ENCODE measurements at regions not wholly inside any gene's neighbourhood (a gene's known extent, or its start where the extent isn't known, plus 50 kb on each side); places are given as distances from the start of the nearest gene placed in this dataset.

DNA sequence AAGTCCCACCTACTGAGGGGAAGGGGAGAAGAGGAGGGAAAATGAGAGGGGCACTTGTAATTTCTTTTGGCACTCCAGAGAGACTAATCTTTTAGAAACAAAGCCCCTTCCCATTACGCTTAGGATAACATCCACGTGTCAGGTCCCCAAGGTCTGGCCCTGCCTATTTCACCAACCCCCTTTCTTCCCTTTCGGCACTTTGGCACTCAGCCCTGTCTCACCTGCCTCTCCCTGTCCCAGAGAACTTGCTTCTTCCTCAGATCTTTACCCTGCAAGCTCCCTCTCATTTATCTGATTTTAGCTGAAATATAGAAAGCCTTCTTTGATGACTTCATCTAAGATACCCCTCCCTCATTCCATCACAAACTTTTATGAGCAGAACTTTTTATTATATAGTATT, 55.5 kb downstream of the RASSF10 start:
- Histone ChIP-seq H2BK20ac (ENCODE audit: low read depth, low read length) (no peak overlapping the region), H3K4me2 (ENCODE audit: low read depth, low read length) (no peak overlapping the region), H3K18ac (ENCODE audit: low read depth, low read length) (no peak overlapping the region), H2BK120ac (ENCODE audit: low read depth, low read length) (no peak overlapping the region), H2AFZ (replicated peaks; ENCODE audit: low read length, poor library complexity) (no peak overlapping the region), H2AK9ac (replicated peaks; ENCODE audit: low read depth, low read length, poor library complexity) (no peak overlapping the region), H3K56ac (ENCODE audit: extremely low read depth, insufficient read depth, low read length) (no peak overlapping the region), H3K9me1 (ENCODE audit: insufficient read depth, low read length) (no peaks in the 10 kb centered on the region), H3K9ac (ENCODE audit: low read depth, low read length) (no peak overlapping the region), H3K79me1 (ENCODE audit: low read depth in 1 of 2, low read length in 2 of 2) (no peaks in the 10 kb centered on the region), H4K5ac (ENCODE audit: low read depth, low read length) (no peak overlapping the region), H2BK5ac (ENCODE audit: low read depth, low read length, poor library complexity, severe bottlenecking) (no peak overlapping the region), H3K4ac (ENCODE audit: low read depth, low read length) (no peak overlapping the region), H4K8ac (ENCODE audit: low read depth in 2 of 2, low read length in 2 of 2) (no peak overlapping the region), H4K91ac (ENCODE audit: insufficient read depth, low read depth, low read length) (no peak overlapping the region), H3K27ac (ENCODE audit: insufficient read depth, low read length) (no peak overlapping the region), H3K27me3 (ENCODE audit: control insufficient read depth, insufficient read depth, low read length) (peaks cover 44% of the 10 kb centered on the region), H2AK5ac (ENCODE audit: low read depth, low read length) (no peak overlapping the region), H3K23ac (ENCODE audit: low read depth, low read length) (no peak overlapping the region), H2BK15ac (ENCODE audit: low read depth, low read length) (no peak overlapping the region), H3K4me3 (ENCODE audit: insufficient read depth, low read depth, low read length) (no peak overlapping the region), H3K4me1 (ENCODE audit: control insufficient read depth, insufficient read depth, low read length) (no peaks in the 10 kb centered on the region), H3K9me3 (ENCODE audit: control insufficient read depth, insufficient read depth, low read length) (no peaks in the 10 kb centered on the region), H3K36me3 (ENCODE audit: control insufficient read depth, insufficient read depth, low read length) (no peaks in the 10 kb centered on the region), H4K20me1 (ENCODE audit: insufficient read depth, low read length) (no peaks in the 10 kb centered on the region), H3K14ac (replicated peaks; ENCODE audit: low read depth, low read length) (no peak overlapping the region)
- ChIA-PET POLR2A (ENCODE audit: unreplicated experiment) (no interaction called here), CTCF (no interaction called here)
- in situ Hi-C loops (cut with MboI; ENCODE audit: low sequenced_read_pairs) = no loop called here
- WGBS, 2 experiments (ENCODE audit: extremely low coverage in 2 of 2, insufficient read length in 1 of 2) = no CpG with 5 or more reads among the region's 3 CpGs
- ATAC-seq (ENCODE audit: low read depth) = no peak
- intact Hi-C loops (cut with micrococcal nuclease) = no loop called here
- no peak for TF ChIP-seq RAD21 (IDR thresholded peaks at IDR 0.05; ENCODE audit: low read length)
- TF ChIP-seq, protein P1, sequence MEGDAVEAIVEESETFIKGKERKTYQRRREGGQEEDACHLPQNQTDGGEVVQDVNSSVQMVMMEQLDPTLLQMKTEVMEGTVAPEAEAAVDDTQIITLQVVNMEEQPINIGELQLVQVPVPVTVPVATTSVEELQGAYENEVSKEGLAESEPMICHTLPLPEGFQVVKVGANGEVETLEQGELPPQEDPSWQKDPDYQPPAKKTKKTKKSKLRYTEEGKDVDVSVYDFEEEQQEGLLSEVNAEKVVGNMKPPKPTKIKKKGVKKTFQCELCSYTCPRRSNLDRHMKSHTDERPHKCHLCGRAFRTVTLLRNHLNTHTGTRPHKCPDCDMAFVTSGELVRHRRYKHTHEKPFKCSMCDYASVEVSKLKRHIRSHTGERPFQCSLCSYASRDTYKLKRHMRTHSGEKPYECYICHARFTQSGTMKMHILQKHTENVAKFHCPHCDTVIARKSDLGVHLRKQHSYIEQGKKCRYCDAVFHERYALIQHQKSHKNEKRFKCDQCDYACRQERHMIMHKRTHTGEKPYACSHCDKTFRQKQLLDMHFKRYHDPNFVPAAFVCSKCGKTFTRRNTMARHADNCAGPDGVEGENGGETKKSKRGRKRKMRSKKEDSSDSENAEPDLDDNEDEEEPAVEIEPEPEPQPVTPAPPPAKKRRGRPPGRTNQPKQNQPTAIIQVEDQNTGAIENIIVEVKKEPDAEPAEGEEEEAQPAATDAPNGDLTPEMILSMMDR (conservative IDR thresholded peaks at IDR 0.05; ENCODE audit: low read depth, low read length) = no peak
- TF ChIP-seq RFX5 (IDR thresholded peaks at IDR 0.05; ENCODE audit: low read depth, low read length) = no peak
- TF ChIP-seq MXI1 (IDR thresholded peaks at IDR 0.05; ENCODE audit: borderline replicate concordance, low read depth, low read length) = no peak
- no peak for TF ChIP-seq MAZ (IDR thresholded peaks at IDR 0.05; ENCODE audit: borderline replicate concordance, low read depth, low read length)
- TF ChIP-seq, protein P2, sequence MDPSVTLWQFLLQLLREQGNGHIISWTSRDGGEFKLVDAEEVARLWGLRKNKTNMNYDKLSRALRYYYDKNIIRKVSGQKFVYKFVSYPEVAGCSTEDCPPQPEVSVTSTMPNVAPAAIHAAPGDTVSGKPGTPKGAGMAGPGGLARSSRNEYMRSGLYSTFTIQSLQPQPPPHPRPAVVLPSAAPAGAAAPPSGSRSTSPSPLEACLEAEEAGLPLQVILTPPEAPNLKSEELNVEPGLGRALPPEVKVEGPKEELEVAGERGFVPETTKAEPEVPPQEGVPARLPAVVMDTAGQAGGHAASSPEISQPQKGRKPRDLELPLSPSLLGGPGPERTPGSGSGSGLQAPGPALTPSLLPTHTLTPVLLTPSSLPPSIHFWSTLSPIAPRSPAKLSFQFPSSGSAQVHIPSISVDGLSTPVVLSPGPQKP (IDR thresholded peaks at IDR 0.05; ENCODE audit: borderline replicate concordance, low read depth, low read length) = no peak
- no peak for TF ChIP-seq BHLHE40 (IDR thresholded peaks at IDR 0.05; ENCODE audit: low read depth, low read length)
- TF ChIP-seq RCOR1 (IDR thresholded peaks at IDR 0.05; ENCODE audit: insufficient replicate concordance, low read length) = no peak
- TF ChIP-seq, protein P3, sequence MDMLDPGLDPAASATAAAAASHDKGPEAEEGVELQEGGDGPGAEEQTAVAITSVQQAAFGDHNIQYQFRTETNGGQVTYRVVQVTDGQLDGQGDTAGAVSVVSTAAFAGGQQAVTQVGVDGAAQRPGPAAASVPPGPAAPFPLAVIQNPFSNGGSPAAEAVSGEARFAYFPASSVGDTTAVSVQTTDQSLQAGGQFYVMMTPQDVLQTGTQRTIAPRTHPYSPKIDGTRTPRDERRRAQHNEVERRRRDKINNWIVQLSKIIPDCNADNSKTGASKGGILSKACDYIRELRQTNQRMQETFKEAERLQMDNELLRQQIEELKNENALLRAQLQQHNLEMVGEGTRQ (IDR thresholded peaks at IDR 0.05; ENCODE audit: low read depth, low read length) = no peak
- no peak for TF ChIP-seq POLR2A (IDR thresholded peaks at IDR 0.05; ENCODE audit: low read depth, low read length)
- dilution Hi-C loops (cut with HindIII; ENCODE audit: low sequenced_read_pairs, unreplicated experiment) = no loop called here
- no TSS peak for BruUV-seq (replicated peaks)
- DNase-seq = no peak

All from IMR-90 (cell line).